CD4-positive, alpha-beta memory T cell (primary cell): ENCODE measurements at regions not wholly inside any gene's neighbourhood (a gene's known extent, or its start where the extent isn't known, plus 50 kb on each side); places are given as distances from the start of the nearest gene placed in this dataset.
A peak's percentile ranks its signal among the peaks of the same experiment; 100 is the strongest.

Experiments used
- CTCF ChIA-PET: fragments of 350-600 bp; sonication (Branson Sonifier 250); formaldehyde crosslinking; loops from one replicate; lab custom pipeline; 2021; ENCODE audit warnings: inconsistent platforms; ENCODE audit not compliant: partially characterized antibody; lab: Charles Lee
- POLR2A ChIA-PET: fragments of 350-600 bp; sonication (Branson Sonifier 250); formaldehyde crosslinking; loops from one replicate; lab custom pipeline; 2021; ENCODE audit not compliant: partially characterized antibody; lab: Charles Lee
- DNase-seq, 5 donors: peaks; one replicate each; pipeline versions ENCODE4 v3.0.0 to v3.0.0-alpha.2; 2020 to 2022; ENCODE audit warnings: mixed read lengths in 1 of 5
- H3K27ac ChIP-seq: one replicate; pipeline ENCODE4 v1.7.0; 2013; ENCODE audit warnings: low read depth, low read length
- H3K27me3 ChIP-seq: 2 replicates; pipeline ENCODE4 v1.7.0; 2013; ENCODE audit warnings: mild to moderate bottlenecking, low read length, moderate library complexity; ENCODE audit not compliant: insufficient read depth
- H3K36me3 ChIP-seq: 2 replicates; pipeline ENCODE4 v1.7.0; 2013; ENCODE audit warnings: mild to moderate bottlenecking, low read length, moderate library complexity; ENCODE audit not compliant: insufficient read depth
- H3K4me1 ChIP-seq: 2 replicates; pipeline ENCODE4 v1.7.0; 2013; ENCODE audit warnings: mild to moderate bottlenecking, low read length, moderate library complexity; ENCODE audit not compliant: insufficient read depth
- H3K4me3 ChIP-seq, 2 donors: one replicate each; pipeline ENCODE4 v1.7.0; 2013; ENCODE audit warnings: low read length in 2 of 2, mild to moderate bottlenecking in 1 of 2
- H3K9me3 ChIP-seq, 2 donors: one replicate each; pipeline ENCODE4 v1.7.0; 2013; ENCODE audit warnings: low read length in 2 of 2, control low read depth in 1 of 2; ENCODE audit not compliant: control insufficient read depth in 1 of 2
- H3K27ac Mint-ChIP-seq, 7 donors: one replicate each; pipeline ENCODE4 v1.8.0; 2020 to 2021; ENCODE audit warnings: mixed read lengths in 7 of 7, mild to moderate bottlenecking in 6 of 7, inconsistent platforms in 3 of 7, moderate library complexity in 3 of 7
- H3K27me3 Mint-ChIP-seq, 2 donors: one replicate each; pipeline ENCODE4 v1.8.0; 2020 to 2021; ENCODE audit warnings: mixed read lengths in 2 of 2
- H3K36me3 Mint-ChIP-seq, 2 donors: one replicate each; pipeline ENCODE4 v1.8.0; 2020 to 2021; ENCODE audit warnings: mixed read lengths in 2 of 2, inconsistent platforms in 1 of 2, mild to moderate bottlenecking in 1 of 2
- H3K4me1 Mint-ChIP-seq, 4 donors: one replicate each; pipeline ENCODE4 v1.8.0; 2020 to 2021; ENCODE audit warnings: mixed read lengths in 4 of 4, mild to moderate bottlenecking in 1 of 4
- H3K4me3 Mint-ChIP-seq, 8 donors: one replicate each; pipeline ENCODE4 v1.8.0; 2020 to 2021; ENCODE audit warnings: mixed read lengths in 8 of 8, mild to moderate bottlenecking in 7 of 8, moderate library complexity in 6 of 8, inconsistent platforms in 3 of 8
- H3K9me3 Mint-ChIP-seq, 8 donors: one replicate each; pipeline ENCODE4 v1.8.0; 2020 to 2021; ENCODE audit warnings: mixed read lengths in 8 of 8, mild to moderate bottlenecking in 5 of 8, inconsistent platforms in 3 of 8, moderate library complexity in 1 of 8
- intact Hi-C: fragments of 100-400 bp; cut with micrococcal nuclease; formaldehyde crosslinking; loops from one replicate; pipeline ENCODE4 v1.15.1; 2023

- H3K27me3 ChIP-seq: no peaks in the 10 kb centered on the region
- intact Hi-C loops: no loop called here
- no peak overlapping the region for H3K27ac ChIP-seq
- no peak overlapping the region for H3K27ac Mint-ChIP-seq
- H3K4me1 Mint-ChIP-seq: peaks cover under 1 to 5% (median 2%) of the 10 kb centered on the region in 4 donors
- no peaks in the 10 kb centered on the region for H3K4me1 ChIP-seq
- H3K36me3 ChIP-seq: no peaks in the 10 kb centered on the region
- H3K4me3 ChIP-seq: no peak overlapping the region
- ChIA-PET POLR2A (no interaction called here), CTCF (interaction anchor here (0.7 kb wide), 1 partner anchor 630 kb away, joined by 3 read pairs; no protein-coding TSS in a partner anchor)
- no peak overlapping the region for H3K4me3 Mint-ChIP-seq
- no peaks in the 10 kb centered on the region for H3K27me3 Mint-ChIP-seq
- H3K9me3 Mint-ChIP-seq: peaks cover 0 to 4% (median 0%) of the 10 kb centered on the region in 8 donors
- no peaks in the 10 kb centered on the region for H3K36me3 Mint-ChIP-seq
- no peak for DNase-seq
- H3K9me3 ChIP-seq: no peaks in the 10 kb centered on the region
These were observed 392.7 kb upstream of the ID2 start for GRCh38 chr2:8289111-8289510.

GRCh38 chr2:8290771-8291352, 391.0 kb upstream of the ID2 start:
- H3K9me3 Mint-ChIP-seq: peaks cover 0 to 4% (median 0%) of the 10 kb centered on the region in 8 donors
- H3K27ac ChIP-seq: no peak overlapping the region
- no peaks in the 10 kb centered on the region for H3K4me1 ChIP-seq
- H3K4me3 ChIP-seq: no peak overlapping the region
- no peaks in the 10 kb centered on the region for H3K27me3 Mint-ChIP-seq
- ChIA-PET CTCF (no interaction called here), POLR2A (no interaction called here)
- no peaks in the 10 kb centered on the region for H3K27me3 ChIP-seq
- H3K27ac Mint-ChIP-seq: no peak overlapping the region
- no peaks in the 10 kb centered on the region for H3K9me3 ChIP-seq
- H3K4me1 Mint-ChIP-seq: peaks cover 0 to 3% (median 0%) of the 10 kb centered on the region in 4 donors
- H3K36me3 Mint-ChIP-seq: no peaks in the 10 kb centered on the region
- intact Hi-C loops: no loop called here
- no peaks in the 10 kb centered on the region for H3K36me3 ChIP-seq
- DNase-seq: no peak
- no peak overlapping the region for H3K4me3 Mint-ChIP-seq

GRCh38 chr2:8296306-8296705, 385.6 kb upstream of the ID2 start:
- no peak overlapping the region for H3K27ac ChIP-seq
- no peaks in the 10 kb centered on the region for H3K36me3 ChIP-seq
- no peak overlapping the region for H3K4me3 Mint-ChIP-seq
- H3K4me1 ChIP-seq: peaks cover 15% of the 10 kb centered on the region
- intact Hi-C loops: no loop called here
- H3K4me3 ChIP-seq: no peak overlapping the region
- DNase-seq: no peak
- peak overlapping the region in 2 of 7 donors; percentile 27 to 37 for H3K27ac Mint-ChIP-seq
- peaks cover 18 to 37% (median 27%) of the 10 kb centered on the region in 4 donors for H3K4me1 Mint-ChIP-seq
- CTCF ChIA-PET: no interaction called here
- no peaks in the 10 kb centered on the region for H3K36me3 Mint-ChIP-seq
- H3K27me3 ChIP-seq: no peaks in the 10 kb centered on the region
- POLR2A ChIA-PET: no interaction called here
- no peaks in the 10 kb centered on the region for H3K9me3 ChIP-seq
- H3K9me3 Mint-ChIP-seq: no peaks in the 10 kb centered on the region
- no peaks in the 10 kb centered on the region for H3K27me3 Mint-ChIP-seq

GRCh38 chr2:8297376-8298231, 384.3 kb upstream of the ID2 start:
- Histone ChIP-seq H3K9me3 (no peaks in the 10 kb centered on the region), H3K4me1 (peaks cover 28% of the 10 kb centered on the region), H3K36me3 (no peaks in the 10 kb centered on the region), H3K27me3 (no peaks in the 10 kb centered on the region), H3K27ac (no peak overlapping the region), H3K4me3 (no peak overlapping the region)
- Mint-ChIP-seq H3K9me3 (no peaks in the 10 kb centered on the region), H3K4me1 (peaks cover 27 to 50% (median 38%) of the 10 kb centered on the region in 4 donors), H3K4me3 (peak overlapping the region in 2 of 8 donors; percentile 22 to 73), H3K27me3 (no peaks in the 10 kb centered on the region), H3K27ac (peak overlapping the region in 1 of 7 donors; percentile 59), H3K36me3 (no peaks in the 10 kb centered on the region)
- intact Hi-C loops: no loop called here
- ChIA-PET CTCF (no interaction called here), POLR2A (no interaction called here)
- no peak for DNase-seq

- H3K4me3 ChIP-seq: no peak overlapping the region
- Mint-ChIP-seq H3K4me3 (peak overlapping the region in 1 of 8 donors; percentile 0), H3K27ac (no peak overlapping the region), H3K36me3 (no peaks in the 10 kb centered on the region), H3K4me1 (peaks cover 37 to 62% (median 50%) of the 10 kb centered on the region in 4 donors), H3K27me3 (no peaks in the 10 kb centered on the region), H3K9me3 (no peaks in the 10 kb centered on the region)
- DNase-seq: no peak
- H3K9me3 ChIP-seq: no peaks in the 10 kb centered on the region
- ChIA-PET POLR2A (no interaction called here), CTCF (no interaction called here)
- no peaks in the 10 kb centered on the region for H3K27me3 ChIP-seq
- H3K36me3 ChIP-seq: no peaks in the 10 kb centered on the region
- intact Hi-C loops: no loop called here
- no peak overlapping the region for H3K27ac ChIP-seq
- H3K4me1 ChIP-seq: peaks cover 39% of the 10 kb centered on the region
These were observed 383.1 kb upstream of the ID2 start for GRCh38 chr2:8298783-8299182.

- Histone ChIP-seq H3K27ac (no peak overlapping the region), H3K4me3 (no peak overlapping the region), H3K36me3 (no peaks in the 10 kb centered on the region), H3K4me1 (peaks cover 54% of the 10 kb centered on the region), H3K27me3 (no peaks in the 10 kb centered on the region), H3K9me3 (no peaks in the 10 kb centered on the region)
- H3K4me3 Mint-ChIP-seq: no peak overlapping the region
- no peaks in the 10 kb centered on the region for H3K9me3 Mint-ChIP-seq
- ChIA-PET CTCF (interaction anchor here (0.6 to 1.0 kb wide), 3 partner anchors 37 to 688 kb away, joined by 3 to 4 read pairs (median 3); no protein-coding TSS in a partner anchor), POLR2A (interaction anchor here (0.7 to 4.1 kb wide), 4 partner anchors 10 to 382 kb away, joined by 3 to 18 read pairs (median 4); partner anchors contain the start of gene ID2)
- intact Hi-C loops: loop anchor here (5.0 kb wide), 1 partner anchor 37 kb away; no protein-coding TSS in a partner anchor
- DNase-seq: no peak
- peak overlapping the region in 2 of 7 donors; percentile 42 to 88 for H3K27ac Mint-ChIP-seq
- H3K27me3 Mint-ChIP-seq: no peaks in the 10 kb centered on the region
- H3K36me3 Mint-ChIP-seq: no peaks in the 10 kb centered on the region
- peaks cover 48 to 76% (median 60%) of the 10 kb centered on the region in 4 donors for H3K4me1 Mint-ChIP-seq
These were observed 381.6 kb upstream of the ID2 start for GRCh38 chr2:8300216-8300615.

- DNase-seq: no peak
- H3K27ac ChIP-seq: no peak overlapping the region
- H3K4me3 Mint-ChIP-seq: peak overlapping the region in 3 of 8 donors; percentile 11 to 83 (median 37)
- no peak overlapping the region for H3K4me3 ChIP-seq
- CTCF ChIA-PET: interaction anchor here (0.6 to 1.1 kb wide), 4 partner anchors 29 to 689 kb away, joined by 3 to 4 read pairs (median 3); no protein-coding TSS in a partner anchor
- intact Hi-C loops: loop anchor here (5.0 kb wide), 1 partner anchor 36 kb away; no protein-coding TSS in a partner anchor
- no peaks in the 10 kb centered on the region for H3K9me3 Mint-ChIP-seq
- H3K27me3 ChIP-seq: no peaks in the 10 kb centered on the region
- POLR2A ChIA-PET: interaction anchor here (0.7 to 4.1 kb wide), 7 partner anchors 9 to 381 kb away, joined by 3 to 18 read pairs (median 4); partner anchors contain the start of gene ID2
- H3K27ac Mint-ChIP-seq: peak overlapping the region in 3 of 7 donors; percentile 27 to 88 (median 38)
- H3K9me3 ChIP-seq: no peaks in the 10 kb centered on the region
- peaks cover 58% of the 10 kb centered on the region for H3K4me1 ChIP-seq
- H3K36me3 ChIP-seq: no peaks in the 10 kb centered on the region
- peaks cover 49 to 83% (median 64%) of the 10 kb centered on the region in 4 donors for H3K4me1 Mint-ChIP-seq
- H3K36me3 Mint-ChIP-seq: no peaks in the 10 kb centered on the region
- no peaks in the 10 kb centered on the region for H3K27me3 Mint-ChIP-seq
These were observed 381.0 kb upstream of the ID2 start for GRCh38 chr2:8300905-8301304.
